Activated CD8-positive, alpha-beta memory T cell treated with anti-CD3 and anti-CD28 coated beads for 4 hours (primary cell): ENCODE measurements at regions not wholly inside any gene's neighbourhood (a gene's known extent, or its start where the extent isn't known, plus 50 kb on each side); places are given as distances from the start of the nearest gene placed in this dataset.
"Not testable (repeated sequence)": the region's sequence is repeated elsewhere in the genome, so short reads cannot be mapped to it uniquely, and the experiment has no call there.

Experiments
- DNase-seq, 2 donors: peaks; one replicate each; pipeline ENCODE4 v3.0.0-alpha.2; 2020; ENCODE audit warnings: low read depth in 2 of 2

- no peak for DNase-seq
Measured at GRCh38 chr15:95174301-95175259, 943.2 kb downstream of the MCTP2 start.

- DNase-seq: no peak
Measured at GRCh38 chr15:95175914-95176658, 944.7 kb downstream of the MCTP2 start.

- DNase-seq: no peak
Measured at GRCh38 chr15:95176794-95177577, 945.6 kb downstream of the MCTP2 start.

- DNase-seq: no peak
Measured at GRCh38 chr15:95180530-95180929, 949.2 kb downstream of the MCTP2 start.

GRCh38 chr15:95182091-95182490 is 950.7 kb downstream of the MCTP2 start:
- no peak for DNase-seq

- DNase-seq: no peak
Measured at GRCh38 chr15:95192923-95193322, 961.6 kb downstream of the MCTP2 start.

GRCh38 chr15:95194746-95195145 is 963.4 kb downstream of the MCTP2 start:
- no peak for DNase-seq

- no peak for DNase-seq
Measured at GRCh38 chr15:95196176-95196915, 965.0 kb downstream of the MCTP2 start.

- DNase-seq: no peak
Measured at GRCh38 chr15:95202569-95203349, 971.4 kb downstream of the MCTP2 start.

GRCh38 chr15:95205077-95205476 is 973.7 kb downstream of the MCTP2 start:
- DNase-seq: no peak

GRCh38 chr15:95205830-95206229 is 974.5 kb downstream of the MCTP2 start:
- not testable (repeated sequence) for DNase-seq

GRCh38 chr15:95208071-95208470 is 976.7 kb downstream of the MCTP2 start:
- no peak for DNase-seq

GRCh38 chr15:95208988-95209387 is 977.6 kb downstream of the MCTP2 start:
- no peak for DNase-seq

GRCh38 chr15:95210436-95210981 is 979.1 kb downstream of the MCTP2 start:
- no peak for DNase-seq

- no peak for DNase-seq
Measured at GRCh38 chr15:95215017-95215416, 983.7 kb downstream of the MCTP2 start.

GRCh38 chr15:95226835-95227234 is 995.5 kb downstream of the MCTP2 start:
- DNase-seq: no peak

GRCh38 chr15:95227235-95227634 is 995.9 kb downstream of the MCTP2 start:
- no peak for DNase-seq

GRCh38 chr15:95228856-95229555 is 997.6 kb downstream of the MCTP2 start:
- DNase-seq: no peak

- no peak for DNase-seq
Measured at GRCh38 chr15:95235033-95235432, 1003.7 kb downstream of the MCTP2 start.
